H1 (cell line): ENCODE measurements at regions not wholly inside any gene's neighbourhood (a gene's known extent, or its start where the extent isn't known, plus 50 kb on each side); places are given as distances from the start of the nearest gene placed in this dataset.

Source experiments
- EZH2 ChIP-seq: fragments of 200-600 bp; sonication (generic); IDR thresholded peaks from 2 replicates; pipeline ENCODE4 v1.7.1; 2012; ENCODE audit warnings: low read depth, mild to moderate bottlenecking, moderate library complexity, low read length, inconsistent platforms; ENCODE audit not compliant: severe bottlenecking
- POLR2A ChIP-seq, 2 experiments: IDR thresholded peaks; 1 replicate in 1 of 2; 2 replicates in 1 of 2; pipeline ENCODE4 v1.6.1; 2011; ENCODE audit warnings: low read depth in 2 of 2, low read length in 2 of 2, mild to moderate bottlenecking in 2 of 2; ENCODE audit errors: control extremely low read depth in 1 of 2
- TF ChIP-seq, protein P1 (sequence below), 3 experiments: IDR thresholded peaks; 1 replicate in 2 of 3; 2 replicates in 1 of 3; pipeline versions ENCODE4 v1.5.1 to v1.6.1; 2011; ENCODE audit warnings: low read length in 3 of 3, mild to moderate bottlenecking in 3 of 3, inconsistent platforms in 2 of 3, low read depth in 1 of 3, moderate library complexity in 1 of 3; ENCODE audit not compliant: insufficient read depth in 1 of 3; ENCODE audit errors: control extremely low read depth in 1 of 3

DNA sequence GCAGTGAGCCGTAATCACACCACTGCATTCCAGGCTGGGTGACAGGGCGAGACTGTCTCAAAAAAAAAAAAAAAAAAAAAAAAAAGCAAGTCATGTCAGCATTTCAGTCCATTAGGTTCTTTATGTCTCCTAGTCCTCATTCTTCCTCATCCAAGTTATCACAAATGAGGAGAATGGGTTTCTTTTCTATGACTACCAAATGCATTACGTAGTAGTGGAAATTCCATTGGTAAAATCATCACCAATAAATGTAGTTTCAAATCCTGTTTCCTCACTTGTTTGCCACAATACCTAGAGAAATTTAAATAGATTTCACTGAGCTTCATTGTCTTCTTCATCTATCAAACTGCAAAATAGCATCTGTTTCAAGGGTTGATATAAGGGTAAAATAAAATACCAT lies 317.6 kb upstream of the MME start:
- TF ChIP-seq POLR2A (IDR thresholded peaks at IDR 0.05; ENCODE audit: control extremely low read depth in 1 of 2, low read depth in 2 of 2, low read length in 2 of 2) (no peak), EZH2 (no peak)
- TF ChIP-seq, protein P1, sequence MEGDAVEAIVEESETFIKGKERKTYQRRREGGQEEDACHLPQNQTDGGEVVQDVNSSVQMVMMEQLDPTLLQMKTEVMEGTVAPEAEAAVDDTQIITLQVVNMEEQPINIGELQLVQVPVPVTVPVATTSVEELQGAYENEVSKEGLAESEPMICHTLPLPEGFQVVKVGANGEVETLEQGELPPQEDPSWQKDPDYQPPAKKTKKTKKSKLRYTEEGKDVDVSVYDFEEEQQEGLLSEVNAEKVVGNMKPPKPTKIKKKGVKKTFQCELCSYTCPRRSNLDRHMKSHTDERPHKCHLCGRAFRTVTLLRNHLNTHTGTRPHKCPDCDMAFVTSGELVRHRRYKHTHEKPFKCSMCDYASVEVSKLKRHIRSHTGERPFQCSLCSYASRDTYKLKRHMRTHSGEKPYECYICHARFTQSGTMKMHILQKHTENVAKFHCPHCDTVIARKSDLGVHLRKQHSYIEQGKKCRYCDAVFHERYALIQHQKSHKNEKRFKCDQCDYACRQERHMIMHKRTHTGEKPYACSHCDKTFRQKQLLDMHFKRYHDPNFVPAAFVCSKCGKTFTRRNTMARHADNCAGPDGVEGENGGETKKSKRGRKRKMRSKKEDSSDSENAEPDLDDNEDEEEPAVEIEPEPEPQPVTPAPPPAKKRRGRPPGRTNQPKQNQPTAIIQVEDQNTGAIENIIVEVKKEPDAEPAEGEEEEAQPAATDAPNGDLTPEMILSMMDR (IDR thresholded peaks at IDR 0.05; ENCODE audit: control extremely low read depth in 1 of 3, insufficient read depth in 1 of 3, low read depth in 1 of 3, low read length in 3 of 3), result no peak
